Suprapubic skin (tissue), 3 donors: ENCODE measurements at regions not wholly inside any gene's neighbourhood (a gene's known extent, or its start where the extent isn't known, plus 50 kb on each side); places are given as distances from the start of the nearest gene placed in this dataset.

ENCODE experiments used
- EP300 ChIP-seq: sonication (generic); formaldehyde crosslinking; IDR thresholded peaks from one replicate; pipeline ENCODE4 v1.6.1; 2017; ENCODE audit warnings: antibody characterized with exemption
- TF ChIP-seq, protein P1 (sequence below), 2 donors: fragments of 200-600 bp in 1 of 2; fragments of 450-650 bp in 1 of 2; sonication (generic) in 1 of 2; IDR thresholded peaks; one replicate each; pipeline ENCODE4 v1.5.1; 2016 to 2019; ENCODE audit warnings: antibody characterized with exemption in 2 of 2, mild to moderate bottlenecking in 1 of 2, moderate library complexity in 1 of 2

DNA sequence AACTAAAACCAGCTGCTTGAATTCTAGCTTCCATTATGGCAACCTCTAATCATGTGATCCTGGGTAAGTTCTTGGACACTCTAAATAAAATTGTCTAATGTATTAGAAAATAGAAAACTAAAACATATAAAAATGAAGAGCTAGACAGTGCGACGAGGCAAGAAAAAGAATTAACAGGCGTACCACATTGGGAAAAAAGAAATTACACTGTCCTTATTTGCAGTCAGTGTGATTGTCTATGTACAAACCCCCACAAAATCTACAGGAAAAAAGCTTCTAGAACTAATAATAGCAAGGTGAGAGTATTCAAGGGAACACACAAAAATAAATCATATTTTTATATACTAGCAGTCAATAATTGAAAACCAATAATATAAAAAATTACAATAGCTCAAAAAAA is 625.6 kb upstream of the MKI67 start:
- TF ChIP-seq, protein P1, sequence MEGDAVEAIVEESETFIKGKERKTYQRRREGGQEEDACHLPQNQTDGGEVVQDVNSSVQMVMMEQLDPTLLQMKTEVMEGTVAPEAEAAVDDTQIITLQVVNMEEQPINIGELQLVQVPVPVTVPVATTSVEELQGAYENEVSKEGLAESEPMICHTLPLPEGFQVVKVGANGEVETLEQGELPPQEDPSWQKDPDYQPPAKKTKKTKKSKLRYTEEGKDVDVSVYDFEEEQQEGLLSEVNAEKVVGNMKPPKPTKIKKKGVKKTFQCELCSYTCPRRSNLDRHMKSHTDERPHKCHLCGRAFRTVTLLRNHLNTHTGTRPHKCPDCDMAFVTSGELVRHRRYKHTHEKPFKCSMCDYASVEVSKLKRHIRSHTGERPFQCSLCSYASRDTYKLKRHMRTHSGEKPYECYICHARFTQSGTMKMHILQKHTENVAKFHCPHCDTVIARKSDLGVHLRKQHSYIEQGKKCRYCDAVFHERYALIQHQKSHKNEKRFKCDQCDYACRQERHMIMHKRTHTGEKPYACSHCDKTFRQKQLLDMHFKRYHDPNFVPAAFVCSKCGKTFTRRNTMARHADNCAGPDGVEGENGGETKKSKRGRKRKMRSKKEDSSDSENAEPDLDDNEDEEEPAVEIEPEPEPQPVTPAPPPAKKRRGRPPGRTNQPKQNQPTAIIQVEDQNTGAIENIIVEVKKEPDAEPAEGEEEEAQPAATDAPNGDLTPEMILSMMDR (IDR thresholded peaks at IDR 0.05), result no peak
- no peak for TF ChIP-seq EP300
